Gastroesophageal sphincter (tissue), 4 donors: ENCODE measurements at regions not wholly inside any gene's neighbourhood (a gene's known extent, or its start where the extent isn't known, plus 50 kb on each side); places are given as distances from the start of the nearest gene placed in this dataset.

ENCODE experiments used
- ATAC-seq: fragments of 150-250 bp; one replicate; pipeline ENCODE4 v1.9.1; 2016; ENCODE audit warnings: mild to moderate bottlenecking, moderate library complexity
- H3K27ac ChIP-seq, 4 donors: fragments of 200-600 bp; sonication (generic) in 3 of 4; 1 replicate in 3 of 4; 2 replicates in 1 of 4; pipeline ENCODE4 v1.5.1; 2016 to 2019
- H3K27me3 ChIP-seq: fragments of 200-600 bp; sonication (generic); one replicate; pipeline ENCODE4 v1.5.1; 2019
- H3K36me3 ChIP-seq, 2 donors: fragments of 200-600 bp; sonication (generic); one replicate each; pipeline ENCODE4 v1.5.1; 2019; ENCODE audit warnings: control low read depth in 1 of 2
- H3K4me1 ChIP-seq, 3 donors: fragments of 200-600 bp; sonication (generic); 1 replicate in 2 of 3; 2 replicates in 1 of 3; pipeline ENCODE4 v1.5.1; 2016 to 2019; ENCODE audit warnings: control low read depth in 2 of 3
- H3K4me3 ChIP-seq, 2 donors: fragments of 200-600 bp; sonication (generic); one replicate each; pipeline ENCODE4 v1.5.1; 2019; ENCODE audit warnings: mild to moderate bottlenecking in 1 of 2, moderate library complexity in 1 of 2
- H3K9me3 ChIP-seq, 3 donors: fragments of 200-600 bp; sonication (generic); one replicate each; pipeline ENCODE4 v1.5.1; 2017 to 2019; ENCODE audit warnings: control low read depth in 2 of 3
- EP300 ChIP-seq: sonication (generic); formaldehyde crosslinking; IDR thresholded peaks from one replicate; pipeline ENCODE4 v1.6.1; 2017; ENCODE audit warnings: antibody characterized with exemption, mild to moderate bottlenecking
- POLR2A ChIP-seq, 2 donors: fragments of 450-650 bp; IDR thresholded peaks; one replicate each; pipeline ENCODE4 v1.6.1; 2017; ENCODE audit warnings: antibody characterized with exemption in 2 of 2, mild to moderate bottlenecking in 2 of 2, moderate library complexity in 1 of 2
- POLR2AphosphoS5 ChIP-seq: sonication (generic); formaldehyde crosslinking; IDR thresholded peaks from one replicate; pipeline ENCODE4 v1.6.1; 2017; ENCODE audit warnings: antibody characterized with exemption
- WGBS, 2 donors: methylation state at CpG; one replicate each; pipeline ENCODE4 v1.1.5; 2018; ENCODE audit warnings: low coverage in 1 of 2; 5-methylcytosine and 5-hydroxymethylcytosine counted together
- TF ChIP-seq, protein P1 (sequence below), 4 experiments: fragments of 200-600 bp in 2 of 4; fragments of 450-650 bp in 2 of 4; sonication (generic) in 1 of 4; IDR thresholded peaks; one replicate each; pipeline ENCODE4 v1.5.1; 2017 to 2019; ENCODE audit warnings: antibody characterized with exemption in 4 of 4, mild to moderate bottlenecking in 2 of 4, moderate library complexity in 2 of 4

DNA sequence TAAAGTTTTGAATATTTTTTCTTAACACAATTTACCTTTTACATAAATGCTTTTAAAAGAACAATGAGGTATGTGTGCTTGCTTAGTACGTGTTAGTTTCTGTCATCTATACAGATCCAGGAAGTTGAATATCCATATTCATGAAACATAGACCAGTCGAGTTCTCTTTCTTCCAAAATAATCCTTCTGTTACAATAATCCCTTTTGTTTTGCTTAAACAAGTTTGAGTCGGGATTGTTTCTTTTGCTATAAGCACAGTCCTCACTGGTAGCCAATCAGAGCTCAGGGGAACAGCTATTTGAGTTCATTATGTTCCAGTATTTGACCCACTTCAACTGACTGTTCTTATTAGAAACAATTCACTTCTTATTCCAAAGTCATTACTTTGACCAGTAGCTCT, 214.7 kb upstream of the FLRT2 start:
- H3K4me3 ChIP-seq, result no peak overlapping the region
- no peaks in the 10 kb centered on the region for H3K36me3 ChIP-seq
- H3K9me3 ChIP-seq, result no peaks in the 10 kb centered on the region
- H3K27ac ChIP-seq, result no peak overlapping the region
- 32 to 42% methylated on average over 3 of the region's 3 CpGs for WGBS, 2 donors
- H3K27me3 ChIP-seq, result no peaks in the 10 kb centered on the region
- ATAC-seq, result no peak
- TF ChIP-seq, protein P1, sequence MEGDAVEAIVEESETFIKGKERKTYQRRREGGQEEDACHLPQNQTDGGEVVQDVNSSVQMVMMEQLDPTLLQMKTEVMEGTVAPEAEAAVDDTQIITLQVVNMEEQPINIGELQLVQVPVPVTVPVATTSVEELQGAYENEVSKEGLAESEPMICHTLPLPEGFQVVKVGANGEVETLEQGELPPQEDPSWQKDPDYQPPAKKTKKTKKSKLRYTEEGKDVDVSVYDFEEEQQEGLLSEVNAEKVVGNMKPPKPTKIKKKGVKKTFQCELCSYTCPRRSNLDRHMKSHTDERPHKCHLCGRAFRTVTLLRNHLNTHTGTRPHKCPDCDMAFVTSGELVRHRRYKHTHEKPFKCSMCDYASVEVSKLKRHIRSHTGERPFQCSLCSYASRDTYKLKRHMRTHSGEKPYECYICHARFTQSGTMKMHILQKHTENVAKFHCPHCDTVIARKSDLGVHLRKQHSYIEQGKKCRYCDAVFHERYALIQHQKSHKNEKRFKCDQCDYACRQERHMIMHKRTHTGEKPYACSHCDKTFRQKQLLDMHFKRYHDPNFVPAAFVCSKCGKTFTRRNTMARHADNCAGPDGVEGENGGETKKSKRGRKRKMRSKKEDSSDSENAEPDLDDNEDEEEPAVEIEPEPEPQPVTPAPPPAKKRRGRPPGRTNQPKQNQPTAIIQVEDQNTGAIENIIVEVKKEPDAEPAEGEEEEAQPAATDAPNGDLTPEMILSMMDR (IDR thresholded peaks at IDR 0.05), result no peak
- TF ChIP-seq EP300 (no peak), POLR2A (IDR thresholded peaks at IDR 0.05) (no peak), POLR2AphosphoS5 (no peak)
- no peaks in the 10 kb centered on the region for H3K4me1 ChIP-seq

DNA sequence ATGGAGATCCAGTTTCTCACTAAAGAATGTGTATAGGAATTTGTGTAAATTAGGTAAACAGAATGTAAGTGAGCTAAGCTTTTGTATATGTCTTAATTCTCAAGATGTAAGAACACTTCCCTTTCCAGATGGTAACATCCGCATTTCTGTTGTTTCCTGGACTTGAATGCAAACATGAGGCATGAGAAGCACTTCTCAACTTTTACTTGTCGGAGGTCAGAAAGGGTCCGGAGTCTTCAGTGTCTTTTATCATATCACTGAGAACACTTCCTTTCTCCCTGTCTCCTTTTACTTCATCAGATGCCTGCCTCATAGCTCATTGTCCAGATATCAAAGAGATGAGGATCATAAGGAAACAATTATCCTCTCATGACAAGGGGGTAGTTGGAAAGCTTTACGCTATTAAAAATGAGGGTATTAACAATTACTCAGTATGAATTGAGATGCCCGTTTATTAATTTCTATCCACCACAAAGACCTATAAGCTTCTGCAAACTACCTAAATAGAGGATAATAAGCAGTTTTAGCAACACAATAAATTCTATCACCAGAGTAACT, 214.1 kb upstream of the FLRT2 start:
- Histone ChIP-seq H3K36me3 (no peaks in the 10 kb centered on the region), H3K27ac (no peak overlapping the region), H3K4me1 (no peaks in the 10 kb centered on the region), H3K27me3 (no peaks in the 10 kb centered on the region), H3K9me3 (no peaks in the 10 kb centered on the region), H3K4me3 (no peak overlapping the region)
- TF ChIP-seq, protein P1 (IDR thresholded peaks at IDR 0.05), result no peak
- TF ChIP-seq POLR2AphosphoS5 (no peak), POLR2A (IDR thresholded peaks at IDR 0.05) (no peak), EP300 (no peak)
- no peak for ATAC-seq
- 64 to 78% methylated on average over 4 to 5 of the region's 5 CpGs for WGBS, 2 donors

DNA sequence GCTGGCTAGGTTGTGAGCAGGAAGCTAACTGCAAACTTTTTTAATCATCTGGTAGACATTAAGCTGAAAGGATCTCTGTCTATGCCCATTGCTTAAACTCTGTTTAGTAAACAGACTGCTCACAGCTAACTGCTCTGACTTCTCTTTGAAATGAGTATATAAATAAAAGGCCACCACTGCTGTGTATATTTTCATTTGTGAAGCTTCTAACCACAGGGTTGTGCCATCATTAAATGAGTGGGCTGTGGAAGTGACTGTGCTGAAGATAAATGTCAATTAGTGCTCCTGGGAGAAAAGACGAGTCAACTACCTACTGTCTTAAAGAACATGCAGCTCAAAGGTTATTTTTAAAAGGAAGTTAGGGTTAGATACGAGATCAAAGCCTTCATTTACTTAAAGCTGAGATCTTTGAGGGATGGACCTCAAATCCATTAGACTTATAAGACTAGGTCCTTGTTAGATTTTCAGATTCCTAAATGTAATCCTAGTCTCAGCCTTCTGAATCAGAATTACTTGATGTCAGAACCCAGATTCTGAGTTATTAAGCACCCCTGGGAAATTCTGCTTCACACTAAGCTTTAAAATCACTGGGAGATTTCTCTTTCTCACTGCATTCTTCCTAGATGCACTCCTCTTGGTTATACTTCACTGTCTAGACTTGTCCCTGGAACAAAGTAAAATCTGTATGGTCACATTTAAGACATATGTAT, 213.1 kb upstream of the FLRT2 start:
- no peak for TF ChIP-seq POLR2AphosphoS5
- no peaks in the 10 kb centered on the region for H3K27me3 ChIP-seq
- no peaks in the 10 kb centered on the region for H3K36me3 ChIP-seq
- no peak overlapping the region for H3K27ac ChIP-seq
- no peaks in the 10 kb centered on the region for H3K9me3 ChIP-seq
- H3K4me3 ChIP-seq, result no peak overlapping the region
- no peaks in the 10 kb centered on the region for H3K4me1 ChIP-seq
- ATAC-seq, result no peak
- WGBS, 2 donors, result 80 to 83% methylated on average over 1 to 2 of the region's 2 CpGs

DNA sequence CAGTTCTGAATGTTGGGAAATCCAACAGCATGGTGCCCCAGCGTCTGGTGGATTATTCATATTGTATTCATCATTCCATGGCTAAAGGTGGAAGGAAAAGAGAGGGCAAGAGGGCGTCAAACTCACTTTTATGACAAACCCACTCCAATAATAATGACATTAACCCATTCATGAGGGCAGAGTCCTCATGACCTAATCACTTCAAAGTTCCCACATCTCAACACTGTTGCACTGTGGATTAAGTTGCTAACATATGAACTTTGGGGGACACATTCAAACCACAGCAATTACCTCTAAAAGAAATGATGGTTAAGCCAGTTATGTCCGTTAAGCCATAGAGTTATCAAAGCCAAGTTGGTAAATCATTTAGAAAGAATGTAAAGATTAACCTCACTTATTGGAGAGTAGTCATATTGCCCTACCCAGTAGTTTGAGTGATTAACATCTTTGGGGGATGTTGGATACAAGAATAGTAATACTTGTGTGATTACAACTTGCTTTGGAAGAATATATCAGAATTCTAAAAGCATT, 212.4 kb upstream of the FLRT2 start:
- no peak for TF ChIP-seq EP300
- TF ChIP-seq POLR2AphosphoS5, result no peak
- TF ChIP-seq, protein P1 (IDR thresholded peaks at IDR 0.05), result no peak
- no peak for TF ChIP-seq POLR2A (IDR thresholded peaks at IDR 0.05)
- ATAC-seq, result no peak
- H3K9me3 ChIP-seq, result no peaks in the 10 kb centered on the region
- no peaks in the 10 kb centered on the region for H3K36me3 ChIP-seq
- H3K27ac ChIP-seq, result no peak overlapping the region
- H3K4me3 ChIP-seq, result no peak overlapping the region
- WGBS, 2 donors, result 72 to 83% methylated on average over 2 to 3 of the region's 3 CpGs
- H3K27me3 ChIP-seq, result no peaks in the 10 kb centered on the region
- H3K4me1 ChIP-seq, result no peaks in the 10 kb centered on the region

DNA sequence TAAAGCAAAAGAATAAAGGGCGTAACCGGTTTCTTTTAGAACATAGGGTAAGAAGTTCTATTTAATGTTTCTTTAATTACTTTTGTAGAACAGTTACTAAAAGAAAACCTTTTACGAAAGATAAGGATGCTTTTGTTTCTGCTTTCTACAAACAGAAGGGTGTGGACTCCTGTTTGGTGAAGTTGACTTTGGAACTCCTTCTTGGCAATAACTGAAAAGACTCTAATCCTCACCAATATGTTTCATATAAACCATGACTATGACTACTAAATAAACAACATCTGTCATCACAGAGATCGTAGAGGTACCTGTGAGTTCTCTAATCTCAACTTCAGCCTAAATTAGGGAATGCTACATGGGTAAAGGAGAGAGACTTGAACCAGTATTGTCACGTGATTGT, 210.8 kb upstream of the FLRT2 start:
- H3K27ac ChIP-seq, result no peak overlapping the region
- no peaks in the 10 kb centered on the region for H3K36me3 ChIP-seq
- H3K4me1 ChIP-seq, result no peaks in the 10 kb centered on the region
- 82 to 86% methylated on average over 4 to 5 of the region's 5 CpGs for WGBS, 2 donors
- TF ChIP-seq POLR2A (IDR thresholded peaks at IDR 0.05) (no peak), EP300 (no peak), POLR2AphosphoS5 (no peak)
- TF ChIP-seq, protein P1 (IDR thresholded peaks at IDR 0.05), result no peak
- ATAC-seq, result no peak
- no peak overlapping the region for H3K4me3 ChIP-seq
- H3K27me3 ChIP-seq, result no peaks in the 10 kb centered on the region
- no peaks in the 10 kb centered on the region for H3K9me3 ChIP-seq
